ENCODE measurements at regions not wholly inside any gene's neighbourhood (a gene's known extent, or its start where the extent isn't known, plus 50 kb on each side); places are given as distances from the start of the nearest gene placed in this dataset.
"Not testable (repeated sequence)": the region's sequence is repeated elsewhere in the genome, so short reads cannot be mapped to it uniquely, and the experiment has no call there.

- DNase-seq = no peak
These were observed 133.5 kb upstream of the PAK3 start for GRCh38 chrX:110962451-110962850.

GRCh38 chrX:110955706-110956105 is 140.3 kb upstream of the PAK3 start:
- no peak for DNase-seq

GRCh38 chrX:110954428-110955100 is 141.4 kb upstream of the PAK3 start:
- no peak for DNase-seq

GRCh38 chrX:110951472-110952269 is 144.3 kb upstream of the PAK3 start:
- no peak for DNase-seq

- DNase-seq = no peak
These were observed 149.4 kb upstream of the CHRDL1 start for GRCh38 chrX:110944751-110945675.

- no peak for DNase-seq
These were observed 148.7 kb upstream of the CHRDL1 start for GRCh38 chrX:110944311-110944750.

GRCh38 chrX:110941906-110942305 is 146.3 kb upstream of the CHRDL1 start:
- DNase-seq = no peak

- DNase-seq = no peak
These were observed 143.5 kb upstream of the CHRDL1 start for GRCh38 chrX:110938977-110939732.

- no peak for DNase-seq
These were observed 129.3 kb upstream of the CHRDL1 start for GRCh38 chrX:110924871-110925270.

- DNase-seq = no peak
These were observed 125.4 kb upstream of the CHRDL1 start for GRCh38 chrX:110920991-110921390.

- no peak for DNase-seq
These were observed 120.0 kb upstream of the CHRDL1 start for GRCh38 chrX:110915570-110915969.

- DNase-seq = no peak
These were observed 119.5 kb upstream of the CHRDL1 start for GRCh38 chrX:110915111-110915510.

GRCh38 chrX:110914281-110914680 is 118.7 kb upstream of the CHRDL1 start:
- no peak for DNase-seq

- not testable (repeated sequence) for DNase-seq
These were observed 109.1 kb upstream of the CHRDL1 start for GRCh38 chrX:110904747-110905146.

GRCh38 chrX:110881971-110882370 is 86.4 kb upstream of the CHRDL1 start:
- DNase-seq = no peak

- DNase-seq = no peak
These were observed 81.7 kb upstream of the CHRDL1 start for GRCh38 chrX:110877326-110877725.

GRCh38 chrX:110871839-110872238 is 76.2 kb upstream of the CHRDL1 start:
- DNase-seq = no peak

- DNase-seq = no peak
These were observed 70.8 kb upstream of the CHRDL1 start for GRCh38 chrX:110866421-110866820.

GRCh38 chrX:110863883-110864282 is 68.3 kb upstream of the CHRDL1 start:
- DNase-seq = no peak

- no peak for DNase-seq
These were observed 62.9 kb upstream of the CHRDL1 start for GRCh38 chrX:110858565-110858964.

GRCh38 chrX:110853610-110854009 is 58.0 kb upstream of the CHRDL1 start:
- no peak for DNase-seq

- DNase-seq = no peak
These were observed 56.6 kb upstream of the CHRDL1 start for GRCh38 chrX:110852180-110852579.

- no peak for DNase-seq
These were observed 56.2 kb upstream of the CHRDL1 start for GRCh38 chrX:110851780-110852179.
